H7 (cell line): ENCODE measurements at regions not wholly inside any gene's neighbourhood (a gene's known extent, or its start where the extent isn't known, plus 50 kb on each side); places are given as distances from the start of the nearest gene placed in this dataset.

Source experiments
- DNase-seq: peaks from one replicate; pipeline ENCODE4 v3.0.0; 2012
- H3K27me3 ChIP-seq: 2 replicates; pipeline ENCODE4 v1.6.0; 2011; ENCODE audit warnings: mild to moderate bottlenecking, low read length; ENCODE audit not compliant: control insufficient read depth, insufficient read depth
- H3K36me3 ChIP-seq: replicated peaks from 2 replicates; pipeline ENCODE4 v1.5.1; 2011; ENCODE audit warnings: low read length; ENCODE audit not compliant: control insufficient read depth, insufficient read depth
- H3K4me3 ChIP-seq: 2 replicates; pipeline ENCODE4 v1.5.1; 2011; ENCODE audit warnings: low read depth, mild to moderate bottlenecking, control low read depth, low read length, moderate library complexity; ENCODE audit not compliant: insufficient read depth

DNA sequence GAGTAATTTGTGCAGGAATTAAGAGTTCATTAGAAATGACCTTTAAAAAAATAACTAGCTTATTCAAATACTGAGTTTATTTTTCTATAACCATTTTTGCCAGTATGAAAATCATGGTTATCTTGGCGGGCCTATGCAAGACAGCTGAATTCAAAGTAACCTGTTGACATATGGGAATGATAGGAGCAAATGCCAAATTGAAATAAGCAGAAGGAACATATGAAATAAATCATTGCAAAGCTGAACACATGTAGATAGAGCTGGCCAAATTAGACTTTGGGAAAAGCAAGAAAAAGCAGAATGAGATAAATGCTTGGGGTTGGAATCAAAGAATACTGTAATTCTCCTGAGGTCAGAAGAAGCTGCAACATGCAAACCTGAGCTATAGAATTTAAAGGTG lies 372.5 kb downstream of the ADAMTS20 start:
- no peak for DNase-seq
- H3K4me3 ChIP-seq = no peak overlapping the region
- no peaks in the 10 kb centered on the region for H3K36me3 ChIP-seq
- H3K27me3 ChIP-seq = no peaks in the 10 kb centered on the region

DNA sequence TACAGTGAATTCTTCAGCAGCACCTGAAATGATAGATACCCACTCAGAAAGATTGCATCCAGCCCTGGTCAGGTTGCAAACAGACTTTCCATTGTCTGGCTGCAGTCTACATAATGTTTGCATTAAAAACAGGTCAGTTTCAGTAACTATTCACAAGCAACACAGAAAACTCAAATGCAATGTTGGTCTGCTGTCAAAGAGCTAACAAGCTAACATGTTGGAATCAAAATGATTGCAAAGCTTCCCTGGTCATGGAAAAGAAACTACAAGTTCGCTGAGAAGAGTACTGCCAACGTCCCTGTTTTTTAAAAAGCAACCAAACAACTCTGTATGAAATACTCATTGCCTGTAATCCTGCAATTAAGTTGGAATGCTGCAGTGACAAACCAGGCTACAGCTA lies 374.7 kb downstream of the ADAMTS20 start:
- no peak overlapping the region for H3K4me3 ChIP-seq
- no peaks in the 10 kb centered on the region for H3K36me3 ChIP-seq
- DNase-seq = no peak

DNA sequence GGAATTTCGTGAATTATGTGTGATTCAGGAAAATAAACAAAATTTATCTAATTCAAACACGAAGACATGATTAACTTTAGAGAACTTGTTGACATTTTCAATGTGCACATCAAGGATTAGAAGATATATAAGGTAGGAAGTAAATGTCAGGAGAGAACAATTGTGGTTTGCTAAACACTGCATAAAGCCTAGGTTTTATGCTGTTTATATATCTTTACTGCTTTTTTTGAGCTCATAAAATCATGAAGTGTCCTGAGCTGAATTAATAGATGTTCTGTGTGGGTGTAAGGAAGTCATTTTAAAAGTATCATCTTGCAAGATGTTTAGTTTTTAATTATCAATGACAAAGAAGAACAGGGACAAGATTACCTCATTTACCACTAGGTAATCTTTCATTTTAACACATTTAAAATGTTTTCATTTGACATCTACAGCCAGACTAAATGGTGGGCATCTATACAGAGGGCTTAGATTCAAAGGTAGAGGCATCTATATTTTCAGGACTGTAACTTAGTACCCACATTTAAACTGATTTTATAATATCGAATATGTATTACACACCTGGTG lies 382.8 kb downstream of the ADAMTS20 start:
- Histone ChIP-seq H3K4me3 (no peak overlapping the region), H3K27me3 (no peaks in the 10 kb centered on the region), H3K36me3 (no peaks in the 10 kb centered on the region)
- DNase-seq = no peak

More for the DNA sequence above, 374.7 kb downstream of the ADAMTS20 start:
- no peaks in the 10 kb centered on the region for H3K27me3 ChIP-seq

DNA sequence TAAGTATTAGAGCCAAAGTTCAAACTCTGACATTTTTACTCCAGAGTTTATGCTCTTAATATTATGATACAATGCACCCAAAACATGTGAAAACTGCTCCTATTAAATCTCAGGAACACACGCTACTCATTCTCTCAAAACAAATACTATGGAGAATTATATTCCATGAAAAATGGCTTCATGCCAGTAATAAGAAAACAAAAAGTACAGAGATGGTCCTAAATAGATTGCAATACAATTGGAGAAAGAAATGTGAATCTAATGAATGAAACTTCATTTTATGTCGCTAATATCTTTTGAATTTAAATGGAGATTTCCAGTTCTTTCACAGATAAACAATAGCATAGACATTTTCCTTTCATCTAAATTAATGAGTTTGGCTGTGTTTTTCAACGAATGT lies 384.3 kb downstream of the ADAMTS20 start:
- H3K4me3 ChIP-seq = no peak overlapping the region
- H3K27me3 ChIP-seq = no peaks in the 10 kb centered on the region
- DNase-seq = no peak
- H3K36me3 ChIP-seq = no peaks in the 10 kb centered on the region

DNA sequence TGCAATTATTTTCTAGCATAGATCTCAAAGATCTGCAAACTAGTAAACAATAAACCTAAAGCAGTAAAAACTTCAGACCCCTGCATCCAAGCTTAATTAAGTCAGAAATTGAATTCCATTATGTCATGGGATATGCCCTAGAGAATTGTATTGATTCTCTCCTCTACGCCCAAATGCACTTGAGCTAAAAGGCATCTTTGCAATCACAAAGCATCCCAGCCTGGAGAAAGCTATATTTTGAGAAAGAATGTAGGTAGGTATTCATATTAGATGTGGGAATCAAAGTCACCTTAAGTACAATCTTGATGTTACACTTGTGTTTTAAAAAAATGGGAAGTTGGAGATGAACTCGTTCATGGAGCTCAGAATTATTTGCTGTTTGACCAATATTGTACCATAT lies 386.7 kb downstream of the ADAMTS20 start:
- DNase-seq = no peak
- no peaks in the 10 kb centered on the region for H3K36me3 ChIP-seq
- no peak overlapping the region for H3K4me3 ChIP-seq
- H3K27me3 ChIP-seq = no peaks in the 10 kb centered on the region

DNA sequence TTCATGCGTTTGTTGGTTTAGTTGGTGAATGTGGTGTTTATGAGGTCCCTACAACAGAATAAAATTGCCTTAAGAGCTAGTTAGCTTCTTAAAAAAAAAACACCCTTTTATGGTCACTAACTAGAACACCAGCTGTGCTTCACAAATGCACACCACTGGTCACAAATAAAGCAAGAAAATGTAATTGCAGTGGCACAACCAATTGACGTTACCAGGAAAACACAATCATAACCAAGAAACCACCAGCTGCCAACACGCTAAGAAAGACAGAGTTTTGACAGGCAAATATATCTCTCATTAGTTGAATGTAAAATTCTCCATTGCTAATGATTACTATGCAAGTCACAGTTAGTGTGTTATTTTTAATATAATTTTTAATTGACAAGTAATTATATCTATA lies 389.9 kb downstream of the ADAMTS20 start:
- Histone ChIP-seq H3K4me3 (no peak overlapping the region), H3K36me3 (no peaks in the 10 kb centered on the region)
- DNase-seq = no peak

DNA sequence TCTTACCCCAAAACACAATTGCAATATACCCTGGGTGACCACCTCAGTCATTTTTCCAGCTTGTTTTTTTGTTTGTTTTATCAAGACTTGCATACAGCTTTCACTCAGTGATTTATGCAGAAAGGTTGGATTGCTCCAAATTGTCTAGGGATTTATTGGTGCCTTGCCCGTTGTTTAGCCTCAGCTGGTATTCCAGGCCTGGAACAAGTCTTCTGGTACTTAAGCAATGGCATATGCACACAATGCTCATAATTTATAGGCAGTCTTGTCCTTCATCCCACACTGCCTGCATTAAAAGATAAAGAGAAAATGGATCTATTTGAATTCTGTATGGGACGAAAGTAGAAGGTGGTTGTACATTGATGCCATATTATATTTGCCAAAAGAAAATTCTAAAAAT lies 392.5 kb downstream of the ADAMTS20 start:
- Histone ChIP-seq H3K27me3 (no peaks in the 10 kb centered on the region), H3K36me3 (no peaks in the 10 kb centered on the region), H3K4me3 (no peak overlapping the region)
- no peak for DNase-seq

More for the DNA sequence above, 389.9 kb downstream of the ADAMTS20 start:
- no peaks in the 10 kb centered on the region for H3K27me3 ChIP-seq

DNA sequence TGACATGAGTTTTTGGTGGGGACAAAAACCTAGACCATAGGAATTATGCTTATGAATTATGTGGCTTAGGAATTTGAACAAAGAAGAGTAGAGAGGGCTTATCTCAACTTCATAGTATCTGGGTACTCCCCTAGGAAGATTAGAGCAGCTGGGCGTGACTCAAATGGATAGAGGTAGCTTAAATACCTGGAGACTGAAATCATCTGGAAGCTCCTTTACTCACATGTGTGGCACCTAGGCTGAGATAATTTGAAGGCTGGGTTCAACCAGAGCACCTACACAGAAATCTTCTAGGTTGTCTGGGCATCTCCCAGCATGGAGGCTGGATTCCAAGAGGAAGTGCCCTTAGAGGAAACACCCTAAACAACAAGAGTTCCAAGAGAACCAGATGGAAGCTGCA lies 393.9 kb downstream of the ADAMTS20 start:
- DNase-seq = no peak
- Histone ChIP-seq H3K27me3 (no peaks in the 10 kb centered on the region), H3K4me3 (no peak overlapping the region), H3K36me3 (no peaks in the 10 kb centered on the region)

DNA sequence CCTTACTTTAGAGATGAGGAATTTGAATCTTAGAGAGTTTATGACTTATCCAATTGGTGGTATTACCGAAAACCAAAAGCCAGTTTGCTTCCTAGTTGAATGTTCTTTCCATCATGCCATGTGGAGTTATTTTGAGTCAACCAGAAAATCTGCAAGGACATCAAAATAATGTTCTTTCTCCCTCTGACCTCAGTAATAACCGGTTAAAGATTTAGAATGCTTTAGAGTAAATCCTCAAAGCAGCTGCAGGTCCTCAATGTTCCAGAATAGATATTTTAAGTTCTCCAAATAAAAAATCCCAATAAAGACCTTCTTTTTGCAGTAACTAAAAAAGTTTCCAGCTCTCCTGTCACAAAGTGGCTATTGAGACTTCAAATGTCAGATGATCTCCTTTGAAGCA lies 396.6 kb downstream of the ADAMTS20 start:
- DNase-seq = no peak
- H3K4me3 ChIP-seq = no peak overlapping the region
- H3K27me3 ChIP-seq = no peaks in the 10 kb centered on the region
- no peaks in the 10 kb centered on the region for H3K36me3 ChIP-seq

DNA sequence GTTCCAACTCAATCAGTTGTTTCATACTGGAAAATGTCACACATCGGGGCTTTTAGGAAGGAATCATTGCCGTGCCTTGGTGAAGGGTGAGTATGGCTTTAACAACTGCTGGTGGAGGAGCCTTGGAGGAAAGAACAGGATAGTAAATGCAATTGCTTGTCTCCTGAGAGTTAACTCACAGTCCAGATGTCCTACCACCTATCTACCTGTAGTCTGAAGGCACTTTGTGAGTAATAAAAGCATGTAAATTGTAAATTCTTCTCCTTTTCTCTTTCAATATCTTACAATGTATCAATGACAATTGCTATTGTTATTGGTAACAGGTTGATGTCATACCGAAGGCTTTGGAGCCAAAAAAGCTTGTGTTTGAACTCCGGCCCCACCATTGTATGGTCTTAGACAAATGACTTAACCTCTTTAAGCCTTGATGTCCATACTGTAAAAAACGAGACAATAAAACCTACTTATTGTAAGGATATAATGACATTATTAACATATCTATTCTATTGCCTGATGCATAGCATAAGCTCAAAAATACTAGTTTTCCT lies 397.4 kb downstream of the ADAMTS20 start:
- DNase-seq = peak; percentile 1
- Histone ChIP-seq H3K36me3 (no peaks in the 10 kb centered on the region), H3K27me3 (no peaks in the 10 kb centered on the region), H3K4me3 (no peak overlapping the region)

DNA sequence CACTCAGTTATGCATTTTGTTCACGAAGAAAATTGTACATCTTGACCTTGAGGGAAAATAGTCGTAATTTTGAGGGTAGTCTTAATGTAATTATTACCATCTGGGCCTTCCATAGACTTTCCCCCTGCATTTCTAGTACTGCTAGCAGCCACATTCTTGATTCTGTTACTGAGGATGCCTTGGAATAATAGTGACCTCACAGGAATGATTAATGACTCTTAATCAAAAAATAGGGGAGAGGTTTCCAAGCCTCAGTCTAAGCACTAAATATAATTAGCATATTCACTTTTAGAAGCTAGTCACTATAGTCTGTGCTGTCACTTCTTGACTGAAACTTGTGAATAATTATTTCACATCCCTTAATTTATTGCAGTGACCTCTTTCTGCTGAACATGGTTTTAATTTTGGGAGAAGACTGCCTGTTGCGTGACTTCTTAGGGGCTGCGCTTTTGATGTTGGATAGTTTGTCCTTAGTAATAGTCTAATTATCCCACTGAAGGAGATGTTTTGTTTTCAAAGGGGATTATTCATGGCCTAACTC lies 400.5 kb downstream of the ADAMTS20 start:
- H3K27me3 ChIP-seq = no peaks in the 10 kb centered on the region
- no peak overlapping the region for H3K4me3 ChIP-seq
- H3K36me3 ChIP-seq = no peaks in the 10 kb centered on the region
- no peak for DNase-seq

DNA sequence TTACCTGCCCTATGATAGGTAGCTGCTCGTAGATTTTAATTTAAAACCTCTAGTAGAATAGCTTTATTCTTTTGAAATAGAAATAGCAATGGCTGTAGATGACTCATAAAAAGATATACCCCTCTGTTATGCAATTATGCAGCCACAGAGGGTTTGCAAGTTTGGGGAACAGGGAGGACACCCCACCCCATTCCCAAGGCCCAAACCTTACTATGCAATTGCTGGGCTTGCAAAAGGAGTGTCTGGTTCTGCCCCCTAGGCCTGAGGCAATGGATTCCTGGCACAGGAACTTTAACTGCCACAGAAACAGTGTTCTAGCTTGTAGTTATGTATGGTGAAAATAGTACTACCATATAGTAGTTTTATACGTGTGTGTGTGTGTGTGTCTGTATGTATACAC lies 403.3 kb downstream of the ADAMTS20 start:
- no peak overlapping the region for H3K4me3 ChIP-seq
- no peak for DNase-seq
- no peaks in the 10 kb centered on the region for H3K27me3 ChIP-seq
- H3K36me3 ChIP-seq = no peaks in the 10 kb centered on the region

DNA sequence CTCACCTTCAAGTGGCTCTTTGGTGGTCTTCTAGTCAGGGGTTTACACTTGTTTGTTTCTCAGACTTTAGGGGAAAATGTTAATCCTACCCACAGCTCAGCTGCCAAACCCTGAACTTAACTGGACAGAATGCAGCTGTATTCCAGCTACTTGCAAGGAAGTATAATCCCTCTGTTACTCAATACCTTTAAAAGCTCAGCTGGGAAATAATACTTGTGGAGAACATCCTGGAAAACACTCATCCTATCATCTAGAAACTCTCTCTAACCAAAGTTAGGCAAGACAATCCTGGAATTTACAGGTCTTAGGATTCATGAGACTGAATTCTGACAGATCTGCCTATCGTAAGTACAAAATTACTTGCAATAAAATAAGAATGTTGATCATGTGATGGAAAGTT lies 404.1 kb downstream of the ADAMTS20 start:
- no peak for DNase-seq
- no peaks in the 10 kb centered on the region for H3K27me3 ChIP-seq
- H3K4me3 ChIP-seq = no peak overlapping the region
- no peaks in the 10 kb centered on the region for H3K36me3 ChIP-seq

DNA sequence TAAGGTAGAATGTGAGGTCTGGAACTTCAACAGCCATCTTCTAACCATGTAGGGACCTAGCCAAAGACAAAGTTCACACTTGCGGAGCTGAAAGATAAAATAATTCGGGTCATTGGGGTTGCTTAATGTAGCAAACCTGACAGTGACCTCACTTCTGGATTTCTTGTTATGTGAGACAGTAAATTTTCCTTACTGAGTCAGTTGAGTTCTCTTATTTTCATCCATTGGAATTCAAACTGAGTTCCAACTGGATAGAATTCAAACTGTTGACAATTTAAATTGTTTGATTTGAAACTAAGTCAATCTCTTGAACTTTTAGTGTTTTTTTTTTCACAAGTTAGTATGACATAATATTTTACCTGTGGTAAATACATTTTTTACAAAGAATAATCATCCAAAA lies 406.5 kb downstream of the ADAMTS20 start:
- Histone ChIP-seq H3K4me3 (no peak overlapping the region), H3K27me3 (no peaks in the 10 kb centered on the region), H3K36me3 (no peaks in the 10 kb centered on the region)
- DNase-seq = no peak

DNA sequence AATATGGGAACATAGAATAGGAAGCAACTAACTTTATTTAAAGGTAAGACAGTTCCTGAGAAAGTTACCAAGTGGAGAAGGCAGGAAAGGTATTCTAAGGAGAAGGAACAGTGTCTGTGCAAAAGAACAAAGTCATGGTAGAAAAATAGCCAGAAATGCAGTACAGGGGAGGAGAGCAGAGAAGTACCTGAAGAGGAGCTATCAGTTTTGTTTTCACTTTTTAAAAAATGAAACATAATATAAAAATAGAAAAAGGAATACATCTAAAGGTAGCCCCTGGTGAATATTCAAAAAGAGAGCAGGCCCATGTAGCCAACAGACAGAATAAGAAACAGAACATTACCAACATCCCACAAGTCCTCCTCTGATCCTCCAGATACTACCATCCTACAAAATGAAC lies 408.7 kb downstream of the ADAMTS20 start:
- no peak overlapping the region for H3K4me3 ChIP-seq
- H3K36me3 ChIP-seq = no peaks in the 10 kb centered on the region
- no peak for DNase-seq
- no peaks in the 10 kb centered on the region for H3K27me3 ChIP-seq

DNA sequence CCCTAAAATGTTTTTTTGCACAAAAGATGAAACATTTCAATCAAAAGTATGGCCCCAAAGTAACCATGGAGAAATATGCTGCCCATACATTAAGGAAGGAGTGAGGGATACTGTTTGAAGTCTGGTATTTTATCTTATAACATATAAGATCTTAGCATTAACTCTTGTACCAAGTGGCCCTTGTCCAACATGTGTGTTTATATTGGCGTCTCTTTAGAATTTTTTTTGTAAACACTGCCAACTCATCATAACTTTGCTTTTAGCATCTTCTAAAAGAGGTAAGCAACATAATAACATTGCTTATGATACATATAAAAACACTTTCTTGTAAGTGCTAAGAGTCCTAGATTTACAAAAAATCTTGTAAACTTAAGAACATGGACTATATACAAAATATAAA lies 419.7 kb downstream of the ADAMTS20 start:
- DNase-seq = no peak
- no peaks in the 10 kb centered on the region for H3K36me3 ChIP-seq
- no peaks in the 10 kb centered on the region for H3K27me3 ChIP-seq
- H3K4me3 ChIP-seq = no peak overlapping the region
